ENCODE measurements at regions not wholly inside any gene's neighbourhood (a gene's known extent, or its start where the extent isn't known, plus 50 kb on each side); places are given as distances from the start of the nearest gene placed in this dataset.

GRCh38 chr10:64732372-64732957, 1211.3 kb downstream of the REEP3 start:
- no peaks in the 10 kb centered on the region for H3K9me3 ChIP-seq
- H3K4me1 ChIP-seq, result peaks cover 2% of the 10 kb centered on the region
- H3K27me3 ChIP-seq, result no peaks in the 10 kb centered on the region
- WGBS, result 59% methylated on average over 8 of the region's 8 CpGs
- DNase-seq (ENCODE audit: low spot score in 2 of 2), result no peak
- H3K27ac ChIP-seq, result no peak overlapping the region
- no peaks in the 10 kb centered on the region for H3K36me3 ChIP-seq
- TF ChIP-seq CTCF (IDR thresholded peaks at IDR 0.05) (no peak), EP300 (IDR thresholded peaks at IDR 0.05) (no peak), POLR2AphosphoS5 (IDR thresholded peaks at IDR 0.05) (no peak), POLR2A (IDR thresholded peaks at IDR 0.05) (no peak)
- H3K4me3 ChIP-seq, result no peak overlapping the region

DNA sequence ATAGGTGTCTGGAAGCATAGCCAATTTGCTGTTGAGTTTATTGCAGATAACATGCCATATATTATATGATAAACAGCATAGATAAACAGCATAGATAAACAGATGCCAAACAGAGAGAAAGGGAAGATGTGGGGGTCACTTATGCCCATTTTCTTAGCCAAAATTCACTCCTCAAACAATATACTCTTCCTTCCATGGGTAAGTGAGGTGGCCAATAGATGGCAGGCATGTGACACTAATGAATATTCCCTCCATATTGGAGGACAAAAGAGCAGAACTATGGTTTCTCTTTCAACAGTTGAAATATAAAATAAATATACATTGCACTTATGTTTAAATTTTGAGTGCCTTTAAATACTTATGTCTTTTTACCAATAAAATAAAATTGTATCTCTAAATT, 1212.8 kb downstream of the REEP3 start:
- Histone ChIP-seq H3K27me3 (no peaks in the 10 kb centered on the region), H3K4me3 (no peak overlapping the region)
- DNase-seq (ENCODE audit: low spot score in 2 of 2), result no peak

DNA sequence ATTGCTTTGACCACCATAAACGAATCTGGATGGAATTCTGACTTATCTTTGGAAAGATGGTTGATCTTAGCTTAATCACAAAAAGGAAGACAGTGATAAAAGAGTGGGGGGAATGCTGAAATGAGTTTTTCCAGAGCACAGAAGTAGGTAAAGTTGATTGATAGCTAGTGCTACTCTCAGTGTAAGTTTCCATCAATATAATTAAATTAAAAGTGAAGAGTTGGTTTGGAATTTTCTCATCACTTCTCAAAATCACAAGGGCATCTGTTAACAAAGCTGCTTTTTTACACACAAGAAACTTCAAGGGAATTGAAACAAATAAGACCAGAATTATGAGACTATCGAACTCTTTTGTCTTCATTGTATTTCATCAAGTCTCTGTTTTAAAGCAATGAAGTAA, 1217.3 kb downstream of the REEP3 start:
- Histone ChIP-seq H3K27ac (no peak overlapping the region), H3K27me3 (no peaks in the 10 kb centered on the region), H3K36me3 (no peaks in the 10 kb centered on the region), H3K4me1 (no peaks in the 10 kb centered on the region), H3K9me3 (no peaks in the 10 kb centered on the region), H3K4me3 (no peak overlapping the region)
- DNase-seq (ENCODE audit: low spot score in 2 of 2), result no peak
- 60% methylated on average over 2 of the region's 2 CpGs for WGBS
- no peak for TF ChIP-seq POLR2A (IDR thresholded peaks at IDR 0.05)

More for the DNA sequence above, 1212.8 kb downstream of the REEP3 start:
- Histone ChIP-seq H3K9me3 (no peaks in the 10 kb centered on the region), H3K36me3 (no peaks in the 10 kb centered on the region), H3K27ac (no peak overlapping the region), H3K4me1 (no peaks in the 10 kb centered on the region)
- no peak for TF ChIP-seq POLR2A (IDR thresholded peaks at IDR 0.05)
- no peak for TF ChIP-seq EP300 (IDR thresholded peaks at IDR 0.05)
- no peak for TF ChIP-seq POLR2AphosphoS5 (IDR thresholded peaks at IDR 0.05)
- no peak for TF ChIP-seq CTCF (IDR thresholded peaks at IDR 0.05)

DNA sequence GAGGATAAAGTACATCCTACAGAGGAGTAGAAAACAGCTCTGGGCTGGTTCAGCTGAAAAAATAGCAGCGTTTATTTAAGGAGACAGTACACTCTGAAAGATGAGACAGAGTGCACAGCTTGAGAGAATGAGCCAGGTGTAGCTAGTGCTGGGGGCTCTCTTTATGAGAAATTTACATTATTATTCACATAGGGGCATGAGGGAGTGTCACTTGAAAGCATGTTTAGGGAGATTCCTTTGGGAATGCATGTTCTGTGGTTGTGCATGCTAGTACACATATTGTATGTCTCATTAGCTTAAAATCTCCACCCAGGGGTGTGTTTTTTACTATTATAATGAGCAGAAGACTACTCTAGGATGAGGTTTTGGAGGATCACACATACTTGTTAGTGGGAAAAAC, 1224.4 kb downstream of the REEP3 start:
- WGBS, result 33% methylated on average over 1 of the region's 1 CpG
- Histone ChIP-seq H3K27ac (no peak overlapping the region), H3K4me3 (no peak overlapping the region), H3K9me3 (no peaks in the 10 kb centered on the region), H3K4me1 (no peaks in the 10 kb centered on the region), H3K36me3 (no peaks in the 10 kb centered on the region), H3K27me3 (no peaks in the 10 kb centered on the region)
- DNase-seq (ENCODE audit: low spot score in 2 of 2), result no peak
- no peak for TF ChIP-seq POLR2A (IDR thresholded peaks at IDR 0.05)
- no peak for TF ChIP-seq CTCF (IDR thresholded peaks at IDR 0.05)
- TF ChIP-seq EP300 (IDR thresholded peaks at IDR 0.05), result no peak
- TF ChIP-seq POLR2AphosphoS5 (IDR thresholded peaks at IDR 0.05), result no peak

- H3K27ac ChIP-seq, result no peak overlapping the region
- H3K4me3 ChIP-seq, result no peak overlapping the region
- WGBS, result 67% methylated on average over 2 of the region's 2 CpGs
- no peaks in the 10 kb centered on the region for H3K36me3 ChIP-seq
- no peak for TF ChIP-seq POLR2A (IDR thresholded peaks at IDR 0.05)
- no peaks in the 10 kb centered on the region for H3K9me3 ChIP-seq
- H3K27me3 ChIP-seq, result no peaks in the 10 kb centered on the region
- H3K4me1 ChIP-seq, result no peaks in the 10 kb centered on the region
- DNase-seq (ENCODE audit: low spot score in 2 of 2), result no peak
These were observed 1229.5 kb downstream of the REEP3 start for GRCh38 chr10:64750672-64751071.

- Histone ChIP-seq H3K9me3 (no peaks in the 10 kb centered on the region), H3K27me3 (no peaks in the 10 kb centered on the region), H3K4me1 (no peaks in the 10 kb centered on the region), H3K27ac (no peak overlapping the region), H3K4me3 (no peak overlapping the region), H3K36me3 (no peaks in the 10 kb centered on the region)
- 96% methylated on average over 2 of the region's 2 CpGs for WGBS
- no peak for DNase-seq (ENCODE audit: low spot score in 2 of 2)
- TF ChIP-seq POLR2A (IDR thresholded peaks at IDR 0.05) (no peak), EP300 (IDR thresholded peaks at IDR 0.05) (no peak), POLR2AphosphoS5 (IDR thresholded peaks at IDR 0.05) (no peak), CTCF (IDR thresholded peaks at IDR 0.05) (no peak)
These were observed 1232.3 kb downstream of the REEP3 start for GRCh38 chr10:64753516-64753915.
